DOHH2 (cell line): ENCODE measurements at regions not wholly inside any gene's neighbourhood (a gene's known extent, or its start where the extent isn't known, plus 50 kb on each side); places are given as distances from the start of the nearest gene placed in this dataset.

Experiments
- CTCF ChIP-seq: fragments of 200-600 bp; sonication (generic); IDR thresholded peaks from one replicate; pipeline ENCODE4 v1.5.1; 2014; ENCODE audit warnings: antibody characterized with exemption, mild to moderate bottlenecking, low read depth, low read length; ENCODE audit not compliant: poor library complexity, severe bottlenecking
- EZH2phosphoT487 ChIP-seq: fragments of 200-600 bp; sonication (generic); IDR thresholded peaks from 2 replicates; pipeline ENCODE4 v1.6.1; 2017; ENCODE audit warnings: borderline replicate concordance, mild to moderate bottlenecking, antibody characterized with exemption, low read length, moderate library complexity, mixed read lengths

- TF ChIP-seq CTCF (no peak), EZH2phosphoT487 (no peak)
Observed at GRCh38 chrX:109859651-109860050, 126.6 kb upstream of the ACSL4 start.
